AG04449 (cell line): ENCODE measurements at regions not wholly inside any gene's neighbourhood (a gene's known extent, or its start where the extent isn't known, plus 50 kb on each side); places are given as distances from the start of the nearest gene placed in this dataset.

Source experiments
- CTCF ChIA-PET: fragments of 350-600 bp; formaldehyde crosslinking; extraction: SDS; loops from one replicate; lab custom pipeline; 2021; ENCODE audit warnings: antibody characterized with exemption; lab: Yijun Ruan, JAX
- POLR2A ChIA-PET: fragments of 400-600, 350-600 bp; formaldehyde crosslinking; extraction: SDS; loops from one replicate; lab custom pipeline; 2020; ENCODE audit warnings: antibody characterized with exemption, inconsistent platforms; lab: Yijun Ruan, JAX
- DNase-seq: peaks from one replicate; pipeline ENCODE4 v3.0.0-alpha.2; 2010; ENCODE audit warnings: low read depth, low spot score
- H3K4me3 ChIP-seq: 2 replicates; pipeline ENCODE4 v1.5.1; 2011; ENCODE audit warnings: low read depth, mild to moderate bottlenecking, control low read depth, low read length
- CTCF ChIP-seq: IDR thresholded peaks from one replicate; pipeline ENCODE4 v1.5.1; 2011; ENCODE audit warnings: mild to moderate bottlenecking, moderate library complexity, low read length, control low read depth, inconsistent platforms; ENCODE audit not compliant: insufficient read depth; ENCODE audit errors: missing control alignments

GRCh38 chr6:126181173-126181741, 158.7 kb upstream of the CENPW start:
- POLR2A ChIA-PET = no interaction called here
- TF ChIP-seq CTCF = no peak
- CTCF ChIA-PET = no interaction called here
- no peak overlapping the region for H3K4me3 ChIP-seq
- DNase-seq = no peak

- POLR2A ChIA-PET = no interaction called here
- no peak for TF ChIP-seq CTCF
- CTCF ChIA-PET = no interaction called here
- H3K4me3 ChIP-seq = no peak overlapping the region
- no peak for DNase-seq
Observed at GRCh38 chr6:126181890-126182289, 158.0 kb upstream of the CENPW start.

GRCh38 chr6:126182650-126183311, 157.1 kb upstream of the CENPW start:
- no peak overlapping the region for H3K4me3 ChIP-seq
- POLR2A ChIA-PET = no interaction called here
- no peak for DNase-seq
- TF ChIP-seq CTCF = no peak
- CTCF ChIA-PET = no interaction called here

- DNase-seq = no peak
- POLR2A ChIA-PET = no interaction called here
- CTCF ChIA-PET = no interaction called here
- no peak overlapping the region for H3K4me3 ChIP-seq
- no peak for TF ChIP-seq CTCF
Observed at GRCh38 chr6:126185774-126186173, 154.1 kb upstream of the CENPW start.

- no peak overlapping the region for H3K4me3 ChIP-seq
- TF ChIP-seq CTCF = no peak
- ChIA-PET CTCF (no interaction called here), POLR2A (no interaction called here)
- DNase-seq = peak; percentile 19
Observed at GRCh38 chr6:126188279-126188909, 151.5 kb upstream of the CENPW start.

GRCh38 chr6:126195625-126196236, 144.2 kb upstream of the CENPW start:
- ChIA-PET POLR2A (no interaction called here), CTCF (no interaction called here)
- no peak for DNase-seq
- TF ChIP-seq CTCF = no peak
- no peak overlapping the region for H3K4me3 ChIP-seq
